ENCODE measurements at regions not wholly inside any gene's neighbourhood (a gene's known extent, or its start where the extent isn't known, plus 50 kb on each side); places are given as distances from the start of the nearest gene placed in this dataset.

GRCh38 chr4:164307262-164307661 lies 446.7 kb upstream of the SMIM31 start:
- no peak overlapping the region for H3K4me3 ChIP-seq (ENCODE audit: low read depth, low read length)

GRCh38 chr4:164312671-164313070 lies 441.3 kb upstream of the SMIM31 start:
- DNase-seq (ENCODE audit: low read depth), result no peak
- H3K4me3 ChIP-seq (ENCODE audit: low read depth, low read length), result no peak overlapping the region
- no peak for TF ChIP-seq CTCF (conservative IDR thresholded peaks at IDR 0.05; ENCODE audit: low read depth, low read length)

More at GRCh38 chr4:164307262-164307661, 446.7 kb upstream of the SMIM31 start:
- DNase-seq (ENCODE audit: low read depth), result no peak
- no peak for TF ChIP-seq CTCF (conservative IDR thresholded peaks at IDR 0.05; ENCODE audit: low read depth, low read length)

- no peak for DNase-seq (ENCODE audit: low read depth)
- TF ChIP-seq CTCF (conservative IDR thresholded peaks at IDR 0.05; ENCODE audit: low read depth, low read length), result no peak
- no peak overlapping the region for H3K4me3 ChIP-seq (ENCODE audit: low read depth, low read length)
Observed at GRCh38 chr4:164313853-164314252, 440.1 kb upstream of the SMIM31 start.

- H3K4me3 ChIP-seq (ENCODE audit: low read depth, low read length), result no peak overlapping the region
- DNase-seq (ENCODE audit: low read depth), result no peak
- no peak for TF ChIP-seq CTCF (conservative IDR thresholded peaks at IDR 0.05; ENCODE audit: low read depth, low read length)
Observed at GRCh38 chr4:164318350-164318749, 435.6 kb upstream of the SMIM31 start.

GRCh38 chr4:164319688-164320087 lies 434.2 kb upstream of the SMIM31 start:
- DNase-seq (ENCODE audit: low read depth), result no peak
- no peak overlapping the region for H3K4me3 ChIP-seq (ENCODE audit: low read depth, low read length)
- no peak for TF ChIP-seq CTCF (conservative IDR thresholded peaks at IDR 0.05; ENCODE audit: low read depth, low read length)

- no peak overlapping the region for H3K4me3 ChIP-seq (ENCODE audit: low read depth, low read length)
- no peak for DNase-seq (ENCODE audit: low read depth)
- TF ChIP-seq CTCF (conservative IDR thresholded peaks at IDR 0.05; ENCODE audit: low read depth, low read length), result no peak
Observed at GRCh38 chr4:164320847-164321246, 433.1 kb upstream of the SMIM31 start.

GRCh38 chr4:164326056-164326455 lies 427.9 kb upstream of the SMIM31 start:
- H3K4me3 ChIP-seq (ENCODE audit: low read depth, low read length), result no peak overlapping the region
- no peak for DNase-seq (ENCODE audit: low read depth)
- no peak for TF ChIP-seq CTCF (conservative IDR thresholded peaks at IDR 0.05; ENCODE audit: low read depth, low read length)
